ENCODE measurements at regions not wholly inside any gene's neighbourhood (a gene's known extent, or its start where the extent isn't known, plus 50 kb on each side); places are given as distances from the start of the nearest gene placed in this dataset.

DNA sequence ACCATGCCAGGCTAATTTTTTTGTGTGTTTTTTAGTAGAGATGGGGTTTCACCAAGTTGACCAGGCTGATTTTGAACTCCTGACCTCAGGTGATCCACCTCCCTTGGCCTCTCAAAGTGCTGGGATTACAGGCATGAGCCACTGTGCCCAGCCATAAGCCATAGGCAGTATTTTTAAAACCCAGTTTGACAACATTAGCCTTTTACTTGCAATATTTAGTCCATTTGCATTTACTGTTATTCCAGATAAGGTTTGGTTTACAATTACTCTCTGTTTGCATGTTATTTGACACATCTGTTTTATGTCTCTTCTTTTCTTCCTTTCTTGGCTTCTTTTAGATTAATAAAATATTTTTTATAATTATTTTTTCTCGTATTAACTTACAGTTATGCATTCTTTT is 83.6 kb upstream of the EPHB3 start:
- Mint-ChIP-seq H3K4me3 (no peak overlapping the region), H3K27me3 (ENCODE audit: low read depth) (peaks cover 1% of the 10 kb centered on the region; the same call in 1 of the 2 replicates), H3K27ac (no peak overlapping the region), H3K36me3 (ENCODE audit: insufficient read depth in 1 of 3, low read depth in 3 of 3) (no peaks in the 10 kb centered on the region), H3K4me1 (peaks cover 8 to 10% of the 10 kb centered on the region in 2 experiments), H3K9me3 (no peaks in the 10 kb centered on the region)
- TF ChIP-seq, protein P1, sequence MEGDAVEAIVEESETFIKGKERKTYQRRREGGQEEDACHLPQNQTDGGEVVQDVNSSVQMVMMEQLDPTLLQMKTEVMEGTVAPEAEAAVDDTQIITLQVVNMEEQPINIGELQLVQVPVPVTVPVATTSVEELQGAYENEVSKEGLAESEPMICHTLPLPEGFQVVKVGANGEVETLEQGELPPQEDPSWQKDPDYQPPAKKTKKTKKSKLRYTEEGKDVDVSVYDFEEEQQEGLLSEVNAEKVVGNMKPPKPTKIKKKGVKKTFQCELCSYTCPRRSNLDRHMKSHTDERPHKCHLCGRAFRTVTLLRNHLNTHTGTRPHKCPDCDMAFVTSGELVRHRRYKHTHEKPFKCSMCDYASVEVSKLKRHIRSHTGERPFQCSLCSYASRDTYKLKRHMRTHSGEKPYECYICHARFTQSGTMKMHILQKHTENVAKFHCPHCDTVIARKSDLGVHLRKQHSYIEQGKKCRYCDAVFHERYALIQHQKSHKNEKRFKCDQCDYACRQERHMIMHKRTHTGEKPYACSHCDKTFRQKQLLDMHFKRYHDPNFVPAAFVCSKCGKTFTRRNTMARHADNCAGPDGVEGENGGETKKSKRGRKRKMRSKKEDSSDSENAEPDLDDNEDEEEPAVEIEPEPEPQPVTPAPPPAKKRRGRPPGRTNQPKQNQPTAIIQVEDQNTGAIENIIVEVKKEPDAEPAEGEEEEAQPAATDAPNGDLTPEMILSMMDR (conservative IDR thresholded peaks at IDR 0.05), result no peak
- H3K79me2 ChIP-seq (ENCODE audit: insufficient read depth, low read length), result no peaks in the 10 kb centered on the region
- H3K27me3 ChIP-seq (ENCODE audit: insufficient read depth, low read length), result no peaks in the 10 kb centered on the region
- H4K91ac ChIP-seq (ENCODE audit: insufficient read length, low read depth, low read length), result no peak overlapping the region
- no peaks in the 10 kb centered on the region for H4K20me1 ChIP-seq (ENCODE audit: control insufficient read depth, insufficient read depth, insufficient read length)
- H3K4me1 ChIP-seq (ENCODE audit: insufficient read depth, low read length), result no peaks in the 10 kb centered on the region
- no peak overlapping the region for H3K18ac ChIP-seq (ENCODE audit: insufficient read length, low read depth, low read length)
- no peaks in the 10 kb centered on the region for H3K79me1 ChIP-seq (ENCODE audit: insufficient read depth, low read depth, low read length, poor library complexity, severe bottlenecking)
- H2AK5ac ChIP-seq (ENCODE audit: insufficient read length, low read length), result no peak overlapping the region
- H3K27ac ChIP-seq (ENCODE audit: insufficient read length, low read depth, low read length), result no peak overlapping the region
- no peak overlapping the region for H2BK15ac ChIP-seq (ENCODE audit: low read depth, low read length)
- H2AFZ ChIP-seq (ENCODE audit: low read length), result no peak overlapping the region
- no peaks in the 10 kb centered on the region for H3K23me2 ChIP-seq (ENCODE audit: insufficient read length, low read depth, low read length, poor library complexity, severe bottlenecking)
- no peak overlapping the region for H3K9ac ChIP-seq (ENCODE audit: extremely low read depth, insufficient read length, low read length)
- H3K14ac ChIP-seq (ENCODE audit: insufficient read depth, low read length), result no peak overlapping the region
- H3K4me2 ChIP-seq (ENCODE audit: insufficient read depth, insufficient read length, low read length), result no peak overlapping the region
- DNase-seq, result no peak
- no peak overlapping the region for H3K4ac ChIP-seq (ENCODE audit: low read depth, low read length)
- no peak overlapping the region for H3K56ac ChIP-seq (ENCODE audit: insufficient read length, low read depth, low read length)
- no peak overlapping the region for H2BK12ac ChIP-seq (ENCODE audit: insufficient read length, low read depth, low read length)
- no peak overlapping the region for H4K5ac ChIP-seq (ENCODE audit: insufficient read length, low read depth, low read length)
- WGBS (ENCODE audit: extremely low coverage, insufficient read length, low lambda C conversion rate), result no CpG with 5 or more reads among the region's 1 CpG
- H3T11ph ChIP-seq (ENCODE audit: low read length), result no peak overlapping the region
- H4K8ac ChIP-seq (replicated peaks; ENCODE audit: insufficient read length, low read depth, low read length), result no peak overlapping the region
- H2BK5ac ChIP-seq (ENCODE audit: insufficient read length, low read length), result no peak overlapping the region
- H3K9me3 ChIP-seq (ENCODE audit: control insufficient read depth, low read depth, low read length), result no peaks in the 10 kb centered on the region
- H3K23ac ChIP-seq (ENCODE audit: insufficient read length, low read depth, low read length), result no peak overlapping the region
- no peak overlapping the region for H2BK120ac ChIP-seq (ENCODE audit: low read depth, low read length, poor library complexity, severe bottlenecking)
- no peak overlapping the region for H2BK20ac ChIP-seq (ENCODE audit: low read depth, low read length, poor library complexity, severe bottlenecking)
